Osteocyte (in vitro differentiated cells): ENCODE measurements at regions not wholly inside any gene's neighbourhood (a gene's known extent, or its start where the extent isn't known, plus 50 kb on each side); places are given as distances from the start of the nearest gene placed in this dataset.
"Not testable (repeated sequence)": the region's sequence is repeated elsewhere in the genome, so short reads cannot be mapped to it uniquely, and the experiment has no call there.

Source experiments
- DNase-seq: peaks from one replicate; pipeline ENCODE4 v3.0.0; 2021; ENCODE audit warnings: mixed read lengths; ENCODE audit not compliant: unreplicated experiment; ENCODE audit errors: extremely low spot score
- H3K27ac Mint-ChIP-seq: one replicate; pipeline ENCODE4 v1.8.0; 2021; ENCODE audit warnings: mild to moderate bottlenecking, mixed read lengths; ENCODE audit not compliant: unreplicated experiment
- H3K27me3 Mint-ChIP-seq: one replicate; pipeline ENCODE4 v1.8.0; 2021; ENCODE audit warnings: mixed read lengths; ENCODE audit not compliant: unreplicated experiment
- H3K36me3 Mint-ChIP-seq: one replicate; pipeline ENCODE4 v1.8.0; 2021; ENCODE audit warnings: mixed read lengths; ENCODE audit not compliant: unreplicated experiment
- H3K4me1 Mint-ChIP-seq: one replicate; pipeline ENCODE4 v1.8.0; 2021; ENCODE audit warnings: mixed read lengths; ENCODE audit not compliant: unreplicated experiment
- H3K4me3 Mint-ChIP-seq: one replicate; pipeline ENCODE4 v1.8.0; 2021; ENCODE audit warnings: mild to moderate bottlenecking, moderate library complexity, mixed read lengths; ENCODE audit not compliant: unreplicated experiment
- H3K9me3 Mint-ChIP-seq: one replicate; pipeline ENCODE4 v1.8.0; 2021; ENCODE audit warnings: mixed read lengths; ENCODE audit not compliant: unreplicated experiment
- CTCF ChIP-seq: fragments of 200-600 bp; sonication (generic); IDR thresholded peaks from 2 replicates; pipeline ENCODE4 v1.5.0; 2021; ENCODE audit warnings: antibody characterized with exemption, mild to moderate bottlenecking, moderate library complexity

- not testable (repeated sequence) for H3K36me3 Mint-ChIP-seq, H3K27me3 Mint-ChIP-seq, H3K4me1 Mint-ChIP-seq, H3K27ac Mint-ChIP-seq, DNase-seq, H3K4me3 Mint-ChIP-seq, H3K9me3 Mint-ChIP-seq
Measured at GRCh38 chr15:29648415-29648814, 173.9 kb downstream of the TJP1 start.

- TF ChIP-seq CTCF, result no peak
- no peak overlapping the region for H3K4me3 Mint-ChIP-seq
- no peaks in the 10 kb centered on the region for H3K27me3 Mint-ChIP-seq
- no peaks in the 10 kb centered on the region for H3K9me3 Mint-ChIP-seq
- no peaks in the 10 kb centered on the region for H3K36me3 Mint-ChIP-seq
- no peaks in the 10 kb centered on the region for H3K4me1 Mint-ChIP-seq
- no peak overlapping the region for H3K27ac Mint-ChIP-seq
- no peak for DNase-seq
Measured at GRCh38 chr15:29645841-29646240, 176.4 kb downstream of the TJP1 start.

- not testable (repeated sequence) for H3K27ac Mint-ChIP-seq, H3K36me3 Mint-ChIP-seq, H3K9me3 Mint-ChIP-seq, H3K4me1 Mint-ChIP-seq, H3K27me3 Mint-ChIP-seq, H3K4me3 Mint-ChIP-seq
- DNase-seq, result peak; percentile 66
Measured at GRCh38 chr15:29644361-29644760, 177.9 kb downstream of the TJP1 start.

GRCh38 chr15:29638781-29639180 is 183.5 kb downstream of the TJP1 start:
- Mint-ChIP-seq H3K9me3 (no peaks in the 10 kb centered on the region), H3K27me3 (no peaks in the 10 kb centered on the region), H3K4me3 (no peak overlapping the region), H3K36me3 (no peaks in the 10 kb centered on the region), H3K4me1 (peaks cover 3% of the 10 kb centered on the region), H3K27ac (no peak overlapping the region)
- DNase-seq, result peak; percentile 40
- no peak for TF ChIP-seq CTCF

GRCh38 chr15:29638011-29638410 is 184.3 kb downstream of the TJP1 start:
- H3K4me1 Mint-ChIP-seq, result peaks cover 3% of the 10 kb centered on the region
- H3K27me3 Mint-ChIP-seq, result no peaks in the 10 kb centered on the region
- no peak overlapping the region for H3K27ac Mint-ChIP-seq
- no peak for TF ChIP-seq CTCF
- no peaks in the 10 kb centered on the region for H3K36me3 Mint-ChIP-seq
- no peaks in the 10 kb centered on the region for H3K9me3 Mint-ChIP-seq
- no peak overlapping the region for H3K4me3 Mint-ChIP-seq
- peak; percentile 48 for DNase-seq

DNA sequence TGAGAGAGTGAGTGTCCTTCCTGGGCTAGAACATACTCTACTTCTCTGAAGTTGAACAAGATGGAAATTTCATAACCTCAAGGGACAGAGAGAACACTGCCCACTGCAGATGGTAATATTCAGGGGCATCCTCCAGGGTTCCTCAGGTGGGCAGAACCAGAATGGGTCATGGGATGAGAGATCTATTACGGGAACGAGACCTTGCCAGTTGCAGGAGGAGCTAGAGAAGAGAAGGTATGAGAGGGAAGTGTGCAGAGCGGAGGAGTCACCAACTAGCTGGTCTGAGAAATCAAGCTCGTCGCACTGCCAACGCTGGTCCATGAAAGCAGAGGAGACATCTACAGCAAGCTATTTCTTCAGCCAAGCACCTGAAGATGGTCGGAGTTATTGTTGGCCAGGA is 184.7 kb downstream of the TJP1 start:
- H3K36me3 Mint-ChIP-seq, result no peaks in the 10 kb centered on the region
- H3K4me1 Mint-ChIP-seq, result peaks cover 3% of the 10 kb centered on the region
- H3K27me3 Mint-ChIP-seq, result no peaks in the 10 kb centered on the region
- H3K9me3 Mint-ChIP-seq, result no peaks in the 10 kb centered on the region
- DNase-seq, result no peak
- no peak for TF ChIP-seq CTCF
- H3K27ac Mint-ChIP-seq, result no peak overlapping the region
- no peak overlapping the region for H3K4me3 Mint-ChIP-seq
